ENCODE measurements at regions not wholly inside any gene's neighbourhood (a gene's known extent, or its start where the extent isn't known, plus 50 kb on each side); places are given as distances from the start of the nearest gene placed in this dataset.
"Not testable (repeated sequence)": the region's sequence is repeated elsewhere in the genome, so short reads cannot be mapped to it uniquely, and the experiment has no call there.

DNA sequence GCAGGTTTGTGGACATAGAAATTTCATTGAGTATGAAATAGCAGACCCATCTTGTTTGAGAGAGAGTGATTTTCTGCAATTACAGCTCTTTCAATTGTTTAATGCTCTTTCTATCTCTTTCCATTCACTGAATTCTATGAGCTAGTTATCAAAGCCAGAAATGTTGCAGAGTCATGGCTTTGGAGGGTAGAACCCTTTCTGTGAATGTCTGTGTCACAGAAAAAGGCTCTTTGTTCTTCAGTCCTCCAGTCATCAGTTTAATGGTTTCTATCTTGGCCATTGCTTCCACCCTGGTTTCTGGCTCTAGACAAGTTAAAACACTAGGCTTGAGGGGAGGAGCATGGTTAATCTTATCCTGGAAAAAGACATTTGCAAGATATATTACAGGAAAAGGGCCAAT is 655.0 kb downstream of the STK39 start:
- POLR2A ChIA-PET: no interaction called here
- Mint-ChIP-seq H3K27me3 (peaks cover 2% of the 10 kb centered on the region), H3K9me3 (no peaks in the 10 kb centered on the region), H3K27ac (no peak overlapping the region), H3K36me3 (no peaks in the 10 kb centered on the region), H3K4me1 (no peaks in the 10 kb centered on the region), H3K4me3 (no peak overlapping the region)
- no peak for DNase-seq
- ATAC-seq (ENCODE audit: low read depth): no peak

DNA sequence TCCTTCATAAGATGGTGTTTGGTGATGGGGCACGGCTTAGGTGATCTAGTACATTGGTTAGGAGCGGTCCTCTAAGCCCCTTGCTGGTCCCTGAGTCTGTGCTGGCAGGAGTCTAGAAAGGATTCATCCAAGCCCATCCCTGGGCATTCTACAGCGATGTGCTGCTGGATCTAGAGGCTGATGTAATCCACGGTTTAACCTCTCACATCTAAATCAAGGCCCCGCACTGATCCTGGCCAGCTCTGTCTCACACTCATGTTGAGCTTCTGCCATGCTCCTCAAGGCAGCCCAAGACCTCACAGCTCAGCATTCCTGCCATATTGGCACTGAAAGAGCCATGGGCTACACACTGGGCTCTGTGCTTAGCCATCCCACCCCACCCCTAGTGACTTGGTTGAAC is 664.8 kb downstream of the STK39 start:
- H3K9me3 Mint-ChIP-seq: no peaks in the 10 kb centered on the region
- POLR2A ChIA-PET: no interaction called here
- no peaks in the 10 kb centered on the region for H3K27me3 Mint-ChIP-seq
- no peak for DNase-seq
- H3K4me1 Mint-ChIP-seq: no peaks in the 10 kb centered on the region
- H3K36me3 Mint-ChIP-seq: no peaks in the 10 kb centered on the region
- ATAC-seq (ENCODE audit: low read depth): no peak
- H3K27ac Mint-ChIP-seq: no peak overlapping the region
- no peak overlapping the region for H3K4me3 Mint-ChIP-seq

DNA sequence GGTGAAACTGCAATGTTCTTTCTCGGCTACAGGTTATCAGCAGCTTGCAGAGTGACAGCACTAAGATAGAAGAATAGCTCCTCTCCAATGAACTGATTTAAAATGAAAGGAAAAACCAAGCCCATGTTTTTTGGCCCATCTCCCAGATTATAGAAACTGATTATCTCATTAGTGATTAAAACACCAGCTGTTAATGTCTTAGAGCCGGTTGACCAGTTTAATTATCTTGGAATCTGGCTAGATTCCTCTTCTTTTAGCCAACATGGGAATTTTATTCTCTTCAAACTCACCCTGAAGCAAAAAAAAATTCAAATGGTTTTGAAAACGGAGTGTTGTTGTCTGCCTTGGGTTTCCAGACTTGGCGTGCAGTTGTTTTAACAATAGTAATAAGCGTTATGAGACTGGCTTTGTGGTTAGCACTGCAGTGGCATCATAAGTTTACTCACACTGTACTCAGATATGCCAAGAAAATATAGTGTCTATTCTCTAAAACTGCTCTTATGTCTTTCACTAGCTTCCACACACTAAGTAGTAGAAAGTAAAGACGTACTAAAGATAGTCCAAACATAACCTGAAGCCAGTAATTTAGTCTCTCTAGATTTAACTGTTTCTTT is 665.3 kb downstream of the STK39 start:
- DNase-seq: no peak
- H3K4me1 Mint-ChIP-seq: no peaks in the 10 kb centered on the region
- no peaks in the 10 kb centered on the region for H3K9me3 Mint-ChIP-seq
- no peak for ATAC-seq (ENCODE audit: low read depth)
- POLR2A ChIA-PET: no interaction called here
- no peaks in the 10 kb centered on the region for H3K36me3 Mint-ChIP-seq
- H3K4me3 Mint-ChIP-seq: no peak overlapping the region
- no peaks in the 10 kb centered on the region for H3K27me3 Mint-ChIP-seq
- no peak overlapping the region for H3K27ac Mint-ChIP-seq

DNA sequence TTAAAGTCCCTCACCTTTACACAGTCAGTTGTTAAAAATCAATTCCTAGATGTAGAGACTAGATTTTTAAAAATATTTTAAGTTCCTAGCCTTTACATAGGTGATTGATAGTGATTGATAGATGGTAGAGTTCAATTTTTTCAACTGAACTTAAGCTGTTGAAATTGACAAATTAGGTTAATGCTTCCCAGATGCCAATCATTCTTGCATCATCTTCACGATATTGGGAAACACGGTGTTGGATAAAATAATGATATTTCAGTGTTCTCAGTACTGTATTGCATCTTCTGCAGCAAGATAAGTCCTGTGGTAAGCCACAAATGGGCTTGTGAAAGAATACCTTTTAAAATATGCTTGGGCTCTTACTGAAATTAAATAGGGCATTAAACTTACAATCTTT is 667.6 kb downstream of the STK39 start:
- Mint-ChIP-seq H3K36me3 (no peaks in the 10 kb centered on the region), H3K4me3 (no peak overlapping the region), H3K27me3 (no peaks in the 10 kb centered on the region), H3K27ac (no peak overlapping the region), H3K4me1 (no peaks in the 10 kb centered on the region), H3K9me3 (no peaks in the 10 kb centered on the region)
- ATAC-seq (ENCODE audit: low read depth) (no peak), DNase-seq (no peak)
- POLR2A ChIA-PET: no interaction called here

DNA sequence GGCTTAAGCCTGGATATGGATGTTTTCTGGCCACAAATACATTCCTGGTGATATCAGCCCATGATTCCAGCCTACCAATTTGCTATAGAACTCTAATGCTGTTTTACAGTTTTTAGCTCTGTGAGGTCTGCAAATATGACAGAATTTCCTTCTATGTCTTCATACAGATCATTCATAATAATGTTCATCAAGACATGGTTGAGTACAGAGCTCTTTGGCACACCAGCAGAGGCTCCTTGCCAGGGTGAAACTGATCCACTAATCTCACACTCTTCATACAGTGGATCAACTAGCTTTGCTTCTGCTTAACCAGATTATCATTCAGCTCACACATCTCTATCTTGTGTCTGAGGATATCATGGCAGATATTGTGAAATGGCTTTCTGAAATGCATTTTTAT is 672.1 kb downstream of the STK39 start:
- H3K27ac Mint-ChIP-seq: no peak overlapping the region

DNA sequence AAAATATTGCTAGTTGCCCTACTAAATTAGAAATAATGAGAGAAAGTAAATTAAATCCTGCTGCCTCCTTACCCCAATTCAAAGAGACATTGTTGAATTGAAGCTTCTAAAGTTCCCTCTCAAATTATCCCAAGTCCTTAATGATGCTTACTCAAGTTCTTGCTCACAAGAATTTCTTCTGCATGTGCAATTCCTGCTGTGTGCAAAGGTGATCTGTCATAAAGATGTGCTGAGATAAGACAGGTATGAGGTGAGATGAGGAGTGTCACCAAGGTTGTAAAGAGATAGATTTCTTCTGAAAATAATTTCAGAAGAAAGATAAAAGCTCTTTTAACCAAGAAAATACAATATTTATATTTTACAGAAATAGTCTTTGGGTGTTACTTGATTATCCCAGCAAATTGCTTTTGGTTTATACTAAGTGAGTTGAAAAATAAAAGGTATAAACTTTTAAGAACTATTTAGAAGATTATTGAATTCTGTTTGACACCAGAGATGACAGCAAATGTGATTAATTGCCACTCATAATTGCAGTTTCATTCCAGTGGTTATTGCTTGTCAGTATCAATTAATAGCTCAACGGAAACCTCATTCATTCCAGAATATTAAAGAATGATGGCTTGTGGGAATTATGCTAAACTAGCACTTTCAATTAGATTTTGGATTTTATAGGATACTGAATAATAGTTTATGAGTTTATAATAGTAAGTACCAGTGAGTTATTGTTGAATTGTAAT is 674.3 kb downstream of the STK39 start:
- no peak overlapping the region for H3K4me3 Mint-ChIP-seq
- H3K4me1 Mint-ChIP-seq: no peaks in the 10 kb centered on the region
- DNase-seq (no peak), ATAC-seq (ENCODE audit: low read depth) (no peak)
- no peaks in the 10 kb centered on the region for H3K27me3 Mint-ChIP-seq
- no peaks in the 10 kb centered on the region for H3K36me3 Mint-ChIP-seq
- POLR2A ChIA-PET: no interaction called here
- no peaks in the 10 kb centered on the region for H3K9me3 Mint-ChIP-seq
- H3K27ac Mint-ChIP-seq: no peak overlapping the region

More for the DNA sequence above, 672.1 kb downstream of the STK39 start:
- no peaks in the 10 kb centered on the region for H3K27me3 Mint-ChIP-seq
- no peaks in the 10 kb centered on the region for H3K36me3 Mint-ChIP-seq
- POLR2A ChIA-PET: no interaction called here
- ATAC-seq (ENCODE audit: low read depth) (no peak), DNase-seq (no peak)
- H3K9me3 Mint-ChIP-seq: no peaks in the 10 kb centered on the region
- no peak overlapping the region for H3K4me3 Mint-ChIP-seq
- no peaks in the 10 kb centered on the region for H3K4me1 Mint-ChIP-seq

DNA sequence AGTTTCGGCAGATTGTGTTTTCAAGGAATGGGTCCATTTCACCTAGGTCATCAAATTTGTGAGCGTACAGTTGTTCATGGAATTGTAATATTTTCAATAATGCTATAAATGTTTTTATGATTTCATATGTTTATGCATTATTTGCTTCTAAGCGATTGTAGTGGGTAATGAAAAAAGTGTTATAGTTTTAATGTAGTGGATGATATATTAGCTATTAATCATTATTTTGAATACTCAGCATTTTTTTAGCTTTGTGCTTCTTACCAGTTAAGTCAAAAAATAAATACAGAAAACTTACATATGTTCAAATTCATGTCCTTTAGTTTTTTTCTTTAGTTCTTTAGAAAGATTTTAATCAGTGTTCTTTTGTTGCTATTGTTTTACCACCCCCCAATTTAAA is 677.0 kb downstream of the STK39 start:
- no peak for ATAC-seq (ENCODE audit: low read depth)

DNA sequence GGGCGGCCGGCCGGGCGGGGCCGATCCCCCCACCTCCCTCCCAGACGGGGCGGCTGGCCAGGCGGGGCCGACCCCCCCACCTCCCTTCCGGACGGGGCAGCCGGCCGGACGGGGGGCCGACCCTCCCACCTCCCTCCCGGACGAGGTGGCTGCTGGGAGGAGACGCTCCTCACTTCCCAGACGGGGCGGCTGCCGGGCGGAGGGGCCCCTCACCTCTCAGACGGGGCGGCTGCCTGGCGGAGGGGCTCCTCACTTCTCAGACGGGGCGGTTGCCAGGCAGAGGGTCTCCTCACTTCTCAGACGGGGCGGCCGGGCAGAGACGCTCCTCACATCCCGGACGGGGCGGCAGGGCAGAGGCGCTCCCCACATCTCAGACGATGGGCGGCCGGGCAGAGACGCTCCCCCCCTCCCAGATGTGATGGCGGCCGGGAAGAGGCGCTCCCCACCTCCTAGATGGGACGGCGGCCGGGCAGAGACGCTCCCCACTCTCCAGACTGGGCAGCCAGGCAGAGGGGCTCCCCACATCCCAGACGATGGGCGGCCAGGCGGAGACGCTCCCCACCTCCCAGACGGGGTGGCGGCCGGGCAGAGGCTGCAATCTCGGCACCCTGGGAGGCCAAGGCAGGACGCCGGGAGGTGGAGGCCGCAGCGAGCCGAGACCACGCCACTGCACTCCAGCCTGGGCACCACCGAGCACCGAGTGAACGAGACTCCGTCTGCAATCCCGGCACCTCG is 675.8 kb downstream of the XIRP2 start:
- DNase-seq; POLR2A ChIA-PET; H3K36me3 Mint-ChIP-seq; H3K4me1 Mint-ChIP-seq; H3K27ac Mint-ChIP-seq; H3K4me3 Mint-ChIP-seq; H3K27me3 Mint-ChIP-seq; H3K9me3 Mint-ChIP-seq; ATAC-seq (ENCODE audit: low read depth): not testable (repeated sequence)

More for the DNA sequence above, 677.0 kb downstream of the STK39 start:
- Mint-ChIP-seq H3K36me3 (no peaks in the 10 kb centered on the region), H3K9me3 (no peaks in the 10 kb centered on the region), H3K4me3 (no peak overlapping the region), H3K27me3 (no peaks in the 10 kb centered on the region), H3K4me1 (no peaks in the 10 kb centered on the region), H3K27ac (no peak overlapping the region)
- no peak for DNase-seq
- POLR2A ChIA-PET: no interaction called here

DNA sequence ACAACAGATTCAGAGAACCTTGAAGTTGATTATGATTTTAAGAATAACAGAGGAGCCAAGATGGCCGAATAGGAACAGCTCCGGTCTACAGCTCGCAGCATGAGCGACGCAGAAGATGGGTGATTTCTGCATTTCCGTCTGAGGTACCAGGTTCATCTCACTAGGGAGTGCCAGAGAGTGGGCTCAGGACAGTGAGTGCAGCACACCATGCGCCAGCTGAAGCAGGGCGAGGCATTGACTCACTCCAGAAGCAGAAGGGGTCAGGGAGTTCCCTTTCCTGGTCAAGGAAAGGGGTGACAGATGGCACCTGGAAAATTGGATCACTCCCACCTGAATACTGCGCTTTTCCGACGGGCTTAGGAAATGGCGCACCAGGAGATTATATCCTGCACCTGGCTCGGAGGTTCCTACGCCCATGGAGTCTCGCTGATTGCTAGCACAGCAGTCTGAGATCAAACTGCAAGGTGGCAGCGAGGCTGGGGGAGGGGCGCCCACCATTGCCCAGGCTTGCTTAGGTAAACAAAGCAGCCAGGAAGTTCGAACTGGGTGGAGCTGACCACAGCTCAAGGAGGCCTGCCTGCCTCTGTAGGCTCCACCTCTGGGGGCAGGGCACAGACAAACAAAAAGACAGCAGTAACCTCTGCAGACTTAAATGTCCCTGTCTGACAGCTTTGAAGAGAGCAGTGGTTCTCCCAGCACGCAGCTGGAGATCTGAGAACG is 670.2 kb downstream of the XIRP2 start:
- H3K36me3 Mint-ChIP-seq, POLR2A ChIA-PET: not testable (repeated sequence)

DNA sequence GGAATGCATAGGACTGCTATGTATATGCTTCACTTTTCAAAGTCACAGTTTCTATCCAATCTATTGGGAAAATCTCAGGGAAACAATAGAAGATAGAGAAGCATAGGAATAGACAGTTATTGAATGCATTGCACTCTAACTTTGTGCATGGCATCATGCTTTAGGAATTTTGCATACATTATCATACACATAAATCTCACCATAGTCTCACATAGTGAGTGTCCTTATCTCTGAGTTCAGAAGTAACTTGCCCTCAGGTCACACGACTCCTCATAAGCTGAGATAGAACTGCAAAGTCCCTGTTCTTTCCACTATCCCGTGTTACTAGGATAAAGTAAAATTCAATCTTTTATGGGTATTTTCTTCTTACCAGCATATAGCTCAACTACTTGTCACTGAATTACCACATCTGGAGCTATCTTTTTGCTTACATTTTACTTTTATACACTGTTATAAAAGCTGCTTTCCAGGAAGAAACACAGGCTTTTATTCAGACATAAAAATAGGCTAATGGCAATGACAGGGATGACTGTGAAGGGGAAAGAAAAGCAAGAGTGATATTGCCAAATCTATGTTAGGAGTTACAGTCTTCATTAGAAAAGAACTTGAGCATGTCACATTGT is 666.9 kb downstream of the XIRP2 start:
- H3K27me3 Mint-ChIP-seq: no peaks in the 10 kb centered on the region
- peaks cover 1% of the 10 kb centered on the region for H3K9me3 Mint-ChIP-seq
- no peak for ATAC-seq (ENCODE audit: low read depth)
- DNase-seq: no peak
- no peak overlapping the region for H3K27ac Mint-ChIP-seq
- no peak overlapping the region for H3K4me3 Mint-ChIP-seq
- no peaks in the 10 kb centered on the region for H3K36me3 Mint-ChIP-seq
- H3K4me1 Mint-ChIP-seq: no peaks in the 10 kb centered on the region
- POLR2A ChIA-PET: no interaction called here

More for the DNA sequence above, 670.2 kb downstream of the XIRP2 start:
- ATAC-seq (ENCODE audit: low read depth); H3K9me3 Mint-ChIP-seq; H3K27ac Mint-ChIP-seq; H3K4me1 Mint-ChIP-seq; H3K4me3 Mint-ChIP-seq; DNase-seq; H3K27me3 Mint-ChIP-seq: not testable (repeated sequence)

DNA sequence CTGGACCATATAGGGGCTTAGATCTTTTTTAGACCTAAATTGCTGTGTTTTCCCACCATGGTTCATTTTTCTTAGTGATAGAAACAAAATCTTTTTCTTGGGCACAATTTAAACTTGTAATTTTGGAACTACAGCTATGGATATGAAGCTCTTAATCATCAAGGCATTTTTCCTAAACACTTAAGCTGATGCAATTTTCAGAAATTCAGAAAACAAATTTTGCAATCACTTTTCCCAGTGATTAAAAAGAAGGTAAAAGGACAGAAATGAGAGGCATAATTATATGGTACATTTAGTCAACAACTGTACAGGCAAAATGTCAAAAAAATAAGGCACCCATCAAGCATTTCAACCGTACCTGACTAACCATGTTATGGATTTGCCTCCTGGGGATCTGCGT is 665.4 kb downstream of the XIRP2 start:
- ATAC-seq (ENCODE audit: low read depth) (no peak), DNase-seq (no peak)
- Mint-ChIP-seq H3K4me3 (no peak overlapping the region), H3K4me1 (no peaks in the 10 kb centered on the region), H3K27me3 (no peaks in the 10 kb centered on the region), H3K27ac (no peak overlapping the region), H3K36me3 (no peaks in the 10 kb centered on the region), H3K9me3 (no peaks in the 10 kb centered on the region)
- POLR2A ChIA-PET: no interaction called here

DNA sequence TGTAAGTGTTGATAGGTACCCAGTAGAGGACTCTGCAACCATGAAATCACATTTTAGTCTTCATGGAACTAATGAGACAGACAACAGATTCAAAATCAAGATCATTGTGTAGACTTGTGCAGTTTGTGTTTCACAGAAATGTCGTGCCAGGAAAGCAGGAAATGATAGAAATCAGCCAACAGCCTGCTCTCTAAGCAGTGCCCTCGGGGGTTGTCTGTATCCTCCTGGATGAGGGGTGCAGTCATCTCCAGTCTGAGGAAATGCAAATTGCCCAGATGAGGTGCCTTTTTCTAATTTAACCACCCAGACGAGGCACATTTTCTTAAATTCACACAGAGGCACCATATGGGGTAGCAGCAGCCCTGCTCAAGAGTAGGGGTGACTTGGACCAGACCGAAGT is 663.1 kb downstream of the XIRP2 start:
- DNase-seq (no peak), ATAC-seq (ENCODE audit: low read depth) (no peak)
- H3K27ac Mint-ChIP-seq: no peak overlapping the region
- H3K27me3 Mint-ChIP-seq: no peaks in the 10 kb centered on the region
- POLR2A ChIA-PET: no interaction called here
- H3K9me3 Mint-ChIP-seq: no peaks in the 10 kb centered on the region
- no peak overlapping the region for H3K4me3 Mint-ChIP-seq
- no peaks in the 10 kb centered on the region for H3K36me3 Mint-ChIP-seq
- H3K4me1 Mint-ChIP-seq: no peaks in the 10 kb centered on the region

DNA sequence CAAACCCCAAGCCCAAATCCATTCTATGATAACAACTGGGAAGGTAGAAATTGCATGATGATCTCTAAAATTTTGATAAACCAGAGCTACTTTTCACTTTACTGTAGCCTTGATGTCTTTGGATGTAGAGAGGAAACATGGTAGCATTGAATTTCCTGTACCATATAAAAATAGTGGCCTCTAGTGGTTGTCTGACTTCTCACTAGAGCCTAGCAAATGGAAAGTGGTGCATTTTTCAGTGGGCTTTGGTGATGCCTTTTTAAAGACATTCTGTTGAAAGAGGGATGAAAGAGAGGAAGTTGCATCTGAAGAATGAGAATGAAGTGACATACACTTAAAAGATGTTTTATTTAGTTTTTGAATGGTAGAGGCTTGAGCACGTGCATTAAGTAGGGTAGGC is 662.2 kb downstream of the XIRP2 start:
- Mint-ChIP-seq H3K9me3 (no peaks in the 10 kb centered on the region), H3K4me1 (no peaks in the 10 kb centered on the region), H3K27ac (no peak overlapping the region), H3K4me3 (no peak overlapping the region), H3K36me3 (no peaks in the 10 kb centered on the region), H3K27me3 (no peaks in the 10 kb centered on the region)
- POLR2A ChIA-PET: no interaction called here
- DNase-seq: no peak
- ATAC-seq (ENCODE audit: low read depth): no peak
